A673 (cell line): ENCODE measurements at regions not wholly inside any gene's neighbourhood (a gene's known extent, or its start where the extent isn't known, plus 50 kb on each side); places are given as distances from the start of the nearest gene placed in this dataset.

Source experiments
- BruUV-seq: library from RNA; stranded (reverse); fragments of 400-500 nt; replicated peaks from 2 replicates; lab custom pipeline; 2021; lab: Mats Ljungman, UMichigan
- CTCF ChIA-PET: fragments of 300-600 bp; sonication (Branson Sonifier 250); formaldehyde crosslinking; loops from one replicate; lab custom pipeline; 2022; ENCODE audit warnings: antibody characterized with exemption; lab: Charles Lee
- POLR2A ChIA-PET: fragments of 300-600 bp; sonication (Branson Sonifier 250); formaldehyde crosslinking; loops from one replicate; lab custom pipeline; 2022; ENCODE audit warnings: antibody characterized with exemption; ENCODE audit not compliant: low non-redundant PET; lab: Charles Lee
- DNase-seq: peaks from one replicate; pipeline ENCODE4 v3.0.0-alpha.2; 2015; ENCODE audit warnings: low spot score
- H3K27ac ChIP-seq: fragments of 200-600 bp; sonication (generic); 2 replicates; pipeline ENCODE4 v1.5.1; 2016; ENCODE audit warnings: mixed run types, low read depth, mild to moderate bottlenecking, mixed read lengths, antibody characterized with exemption, low read length; ENCODE audit not compliant: poor library complexity, severe bottlenecking
- H3K27me3 ChIP-seq: fragments of 200-600 bp; sonication (generic); replicated peaks from 2 replicates; pipeline ENCODE4 v1.6.1; 2017; ENCODE audit warnings: mixed run types, low read depth, mild to moderate bottlenecking, mixed read lengths, antibody characterized with exemption, low read length; ENCODE audit not compliant: insufficient read depth, poor library complexity
- H3K36me3 ChIP-seq: fragments of 200-600 bp; sonication (generic); 2 replicates; pipeline ENCODE4 v1.6.1; 2016; ENCODE audit warnings: mixed run types, mild to moderate bottlenecking, mixed read lengths, antibody characterized with exemption, low read length; ENCODE audit not compliant: insufficient read depth, poor library complexity, severe bottlenecking
- H3K4me1 ChIP-seq: fragments of 200-600 bp; sonication (generic); 2 replicates; pipeline ENCODE4 v1.6.1; 2017; ENCODE audit warnings: mixed run types, mild to moderate bottlenecking, mixed read lengths, antibody characterized with exemption, low read length; ENCODE audit not compliant: insufficient read depth, poor library complexity, severe bottlenecking
- H3K4me3 ChIP-seq: fragments of 200-600 bp; sonication (generic); 2 replicates; pipeline ENCODE4 v1.5.1; 2016; ENCODE audit warnings: low read depth, mixed run types, mild to moderate bottlenecking, mixed read lengths, low read length; ENCODE audit not compliant: poor library complexity, severe bottlenecking
- H3K9me3 ChIP-seq: fragments of 200-600 bp; sonication (generic); 2 replicates; pipeline ENCODE4 v1.6.1; 2016; ENCODE audit warnings: mixed run types, low read depth, mild to moderate bottlenecking, mixed read lengths, antibody characterized with exemption, low read length; ENCODE audit not compliant: poor library complexity, severe bottlenecking
- EZH2 ChIP-seq: fragments of 200-600 bp; sonication (generic); IDR thresholded peaks from 2 replicates; pipeline ENCODE4 v1.6.1; 2017; ENCODE audit warnings: borderline replicate concordance, low read depth, mild to moderate bottlenecking, mixed read lengths, antibody characterized with exemption, low read length; ENCODE audit not compliant: poor library complexity, severe bottlenecking
- intact Hi-C: fragments of 100-400 bp; cut with micrococcal nuclease; formaldehyde crosslinking; loops from one replicate; pipeline ENCODE4 v1.10.0; 2022; ENCODE audit not compliant: unreplicated experiment
- TF ChIP-seq, protein P1 (sequence below): fragments of 300-800, 200-600 bp; sonication (generic); conservative IDR thresholded peaks from 2 replicates; pipeline ENCODE4 v1.5.1; 2017; ENCODE audit warnings: low read depth, mild to moderate bottlenecking, antibody characterized with exemption, low read length, moderate library complexity, mixed read lengths

DNA sequence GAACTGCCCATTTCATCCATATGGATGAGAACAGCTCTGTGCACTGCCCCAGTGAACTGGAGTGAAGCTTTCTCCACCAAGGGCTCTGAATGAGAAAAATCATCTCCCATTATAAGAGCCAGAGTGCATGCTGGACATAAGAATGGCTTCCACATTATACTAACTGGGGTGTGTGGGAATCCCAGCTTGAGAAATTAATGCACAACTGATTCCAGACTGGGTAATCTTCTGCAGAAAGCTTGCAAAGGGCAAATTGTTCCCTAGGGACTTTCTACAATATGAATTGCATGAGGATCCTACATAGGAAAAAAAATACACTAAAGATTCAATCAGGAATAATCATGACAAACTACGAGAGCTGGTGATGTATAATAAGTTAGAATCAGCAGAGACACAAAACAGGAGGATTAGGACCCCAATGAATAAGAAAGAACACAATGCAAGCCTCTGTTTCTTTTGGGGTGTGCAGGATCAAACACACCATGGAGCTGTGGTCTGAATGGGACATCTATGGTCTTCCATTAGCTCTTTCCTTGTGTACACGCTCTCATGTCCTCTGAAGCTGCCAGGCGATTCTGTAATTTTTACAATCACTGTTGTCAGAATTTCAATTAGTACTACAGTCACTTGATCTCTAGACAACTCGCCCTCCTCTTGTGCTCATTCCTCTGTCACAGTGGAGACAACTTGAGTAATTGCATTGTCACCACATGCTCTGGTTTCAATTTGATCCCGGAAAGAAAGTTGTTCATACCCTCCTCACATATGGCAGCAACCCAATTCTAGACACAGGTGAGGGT is 1327.4 kb downstream of the GATA3 start:
- ChIA-PET POLR2A (no interaction called here), CTCF (no interaction called here)
- BruUV-seq: no TSS peak
- no peak for TF ChIP-seq EZH2
- TF ChIP-seq, protein P1, sequence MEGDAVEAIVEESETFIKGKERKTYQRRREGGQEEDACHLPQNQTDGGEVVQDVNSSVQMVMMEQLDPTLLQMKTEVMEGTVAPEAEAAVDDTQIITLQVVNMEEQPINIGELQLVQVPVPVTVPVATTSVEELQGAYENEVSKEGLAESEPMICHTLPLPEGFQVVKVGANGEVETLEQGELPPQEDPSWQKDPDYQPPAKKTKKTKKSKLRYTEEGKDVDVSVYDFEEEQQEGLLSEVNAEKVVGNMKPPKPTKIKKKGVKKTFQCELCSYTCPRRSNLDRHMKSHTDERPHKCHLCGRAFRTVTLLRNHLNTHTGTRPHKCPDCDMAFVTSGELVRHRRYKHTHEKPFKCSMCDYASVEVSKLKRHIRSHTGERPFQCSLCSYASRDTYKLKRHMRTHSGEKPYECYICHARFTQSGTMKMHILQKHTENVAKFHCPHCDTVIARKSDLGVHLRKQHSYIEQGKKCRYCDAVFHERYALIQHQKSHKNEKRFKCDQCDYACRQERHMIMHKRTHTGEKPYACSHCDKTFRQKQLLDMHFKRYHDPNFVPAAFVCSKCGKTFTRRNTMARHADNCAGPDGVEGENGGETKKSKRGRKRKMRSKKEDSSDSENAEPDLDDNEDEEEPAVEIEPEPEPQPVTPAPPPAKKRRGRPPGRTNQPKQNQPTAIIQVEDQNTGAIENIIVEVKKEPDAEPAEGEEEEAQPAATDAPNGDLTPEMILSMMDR: no peak
- intact Hi-C loops: no loop called here
- Histone ChIP-seq H3K9me3 (no peaks in the 10 kb centered on the region), H3K4me3 (no peak overlapping the region), H3K27ac (no peak overlapping the region), H3K27me3 (no peaks in the 10 kb centered on the region), H3K36me3 (no peaks in the 10 kb centered on the region), H3K4me1 (no peaks in the 10 kb centered on the region)
- DNase-seq: no peak

DNA sequence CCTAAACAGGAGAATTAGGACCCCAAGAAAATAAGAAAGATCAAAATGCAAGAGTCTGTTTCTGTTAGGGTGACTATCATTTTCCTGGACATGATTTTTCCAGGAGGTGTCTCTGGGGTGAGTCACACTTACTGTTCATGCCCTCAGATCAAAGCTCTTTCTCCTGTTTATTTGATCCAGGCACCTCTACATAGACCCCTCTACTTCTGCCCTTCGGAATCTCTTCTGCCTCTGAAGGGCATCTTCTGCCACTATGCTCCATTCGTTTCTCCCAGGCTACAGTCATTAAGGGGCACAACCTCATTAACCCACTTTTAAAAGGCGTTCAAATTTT is 1328.0 kb downstream of the GATA3 start:
- Histone ChIP-seq H3K9me3 (no peaks in the 10 kb centered on the region), H3K4me3 (no peak overlapping the region), H3K27me3 (no peaks in the 10 kb centered on the region), H3K4me1 (no peaks in the 10 kb centered on the region), H3K27ac (no peak overlapping the region), H3K36me3 (no peaks in the 10 kb centered on the region)
- CTCF ChIA-PET: no interaction called here
- POLR2A ChIA-PET: no interaction called here
- intact Hi-C loops: no loop called here
- no TSS peak for BruUV-seq
- TF ChIP-seq, protein P1: no peak
- no peak for TF ChIP-seq EZH2
- no peak for DNase-seq

GRCh38 chr10:9390516-9390915 is 1336.0 kb downstream of the GATA3 start:
- CTCF ChIA-PET: no interaction called here
- H3K36me3 ChIP-seq: no peaks in the 10 kb centered on the region

More at GRCh38 chr10:9390516-9390915, 1336.0 kb downstream of the GATA3 start:
- no peak overlapping the region for H3K27ac ChIP-seq
- DNase-seq: no peak
- POLR2A ChIA-PET: no interaction called here
- H3K4me1 ChIP-seq: no peaks in the 10 kb centered on the region
- H3K9me3 ChIP-seq: no peaks in the 10 kb centered on the region
- intact Hi-C loops: no loop called here
- no TSS peak for BruUV-seq
- TF ChIP-seq EZH2: no peak
- TF ChIP-seq, protein P1: no peak
- no peaks in the 10 kb centered on the region for H3K27me3 ChIP-seq
- H3K4me3 ChIP-seq: no peak overlapping the region
